Tibial nerve (tissue), 4 donors: ENCODE measurements at regions not wholly inside any gene's neighbourhood (a gene's known extent, or its start where the extent isn't known, plus 50 kb on each side); places are given as distances from the start of the nearest gene placed in this dataset.

Experiments
- DNase-seq, 2 donors: peaks; one replicate each; pipeline ENCODE4 v3.0.0-alpha.2; 2019; ENCODE audit warnings: low spot score in 2 of 2
- H3K27ac ChIP-seq, 4 donors: fragments of 200-600 bp; sonication (generic) in 3 of 4; one replicate each; pipeline ENCODE4 v1.5.1; 2017 to 2019; ENCODE audit warnings: mild to moderate bottlenecking in 1 of 4
- H3K27me3 ChIP-seq, 2 donors: fragments of 200-600 bp; sonication (generic) in 1 of 2; one replicate each; pipeline versions ENCODE4 v1.5.1 to v1.6.0; 2017 to 2019
- H3K36me3 ChIP-seq, 3 donors: fragments of 200-600 bp; sonication (generic); one replicate each; pipeline ENCODE4 v1.5.1; 2018 to 2019
- H3K4me1 ChIP-seq, 4 donors: fragments of 200-600 bp; sonication (generic) in 3 of 4; one replicate each; pipeline ENCODE4 v1.5.1; 2017 to 2019
- H3K4me3 ChIP-seq, 4 donors: fragments of 200-600 bp; sonication (generic) in 3 of 4; one replicate each; pipeline ENCODE4 v1.5.1; 2017 to 2019; ENCODE audit warnings: mild to moderate bottlenecking in 1 of 4, moderate library complexity in 1 of 4
- H3K9me3 ChIP-seq, 4 donors: fragments of 200-600 bp; sonication (generic) in 3 of 4; one replicate each; pipeline ENCODE4 v1.5.1; 2017 to 2019
- EP300 ChIP-seq, 2 donors: sonication (generic); formaldehyde crosslinking; IDR thresholded peaks; one replicate each; pipeline ENCODE4 v1.6.1; 2017; ENCODE audit warnings: antibody characterized with exemption in 2 of 2, mild to moderate bottlenecking in 1 of 2
- POLR2A ChIP-seq, 2 donors: fragments of 450-650 bp; IDR thresholded peaks; one replicate each; pipeline ENCODE4 v1.6.1; 2017; ENCODE audit warnings: antibody characterized with exemption in 2 of 2, mild to moderate bottlenecking in 2 of 2, moderate library complexity in 2 of 2
- WGBS, 2 donors: methylation state at CpG; one replicate each; pipeline ENCODE4 v1.1.5; 2018; 5-methylcytosine and 5-hydroxymethylcytosine counted together
- TF ChIP-seq, protein P1 (sequence below), 5 experiments: fragments of 200-600 bp in 3 of 5; fragments of 450-650 bp in 2 of 5; sonication (generic) in 3 of 5; IDR thresholded peaks; one replicate each; pipeline ENCODE4 v1.5.1; 2016 to 2019; ENCODE audit warnings: antibody characterized with exemption in 5 of 5, mild to moderate bottlenecking in 3 of 5, moderate library complexity in 2 of 5

- no peak overlapping the region for H3K4me3 ChIP-seq
- WGBS, 2 donors, result 95 to 97% methylated on average over 3 of the region's 3 CpGs
- H3K4me1 ChIP-seq, result no peaks in the 10 kb centered on the region
- no peak for DNase-seq
- no peak overlapping the region for H3K27ac ChIP-seq
- no peaks in the 10 kb centered on the region for H3K36me3 ChIP-seq
- H3K27me3 ChIP-seq, result no peaks in the 10 kb centered on the region
- TF ChIP-seq, protein P1, sequence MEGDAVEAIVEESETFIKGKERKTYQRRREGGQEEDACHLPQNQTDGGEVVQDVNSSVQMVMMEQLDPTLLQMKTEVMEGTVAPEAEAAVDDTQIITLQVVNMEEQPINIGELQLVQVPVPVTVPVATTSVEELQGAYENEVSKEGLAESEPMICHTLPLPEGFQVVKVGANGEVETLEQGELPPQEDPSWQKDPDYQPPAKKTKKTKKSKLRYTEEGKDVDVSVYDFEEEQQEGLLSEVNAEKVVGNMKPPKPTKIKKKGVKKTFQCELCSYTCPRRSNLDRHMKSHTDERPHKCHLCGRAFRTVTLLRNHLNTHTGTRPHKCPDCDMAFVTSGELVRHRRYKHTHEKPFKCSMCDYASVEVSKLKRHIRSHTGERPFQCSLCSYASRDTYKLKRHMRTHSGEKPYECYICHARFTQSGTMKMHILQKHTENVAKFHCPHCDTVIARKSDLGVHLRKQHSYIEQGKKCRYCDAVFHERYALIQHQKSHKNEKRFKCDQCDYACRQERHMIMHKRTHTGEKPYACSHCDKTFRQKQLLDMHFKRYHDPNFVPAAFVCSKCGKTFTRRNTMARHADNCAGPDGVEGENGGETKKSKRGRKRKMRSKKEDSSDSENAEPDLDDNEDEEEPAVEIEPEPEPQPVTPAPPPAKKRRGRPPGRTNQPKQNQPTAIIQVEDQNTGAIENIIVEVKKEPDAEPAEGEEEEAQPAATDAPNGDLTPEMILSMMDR (IDR thresholded peaks at IDR 0.05), result no peak
- no peak for TF ChIP-seq POLR2A (IDR thresholded peaks at IDR 0.05)
- TF ChIP-seq EP300 (IDR thresholded peaks at IDR 0.05), result no peak
- no peaks in the 10 kb centered on the region for H3K9me3 ChIP-seq
These were observed 989.7 kb downstream of the CDH11 start for GRCh38 chr16:64132190-64132589.

DNA sequence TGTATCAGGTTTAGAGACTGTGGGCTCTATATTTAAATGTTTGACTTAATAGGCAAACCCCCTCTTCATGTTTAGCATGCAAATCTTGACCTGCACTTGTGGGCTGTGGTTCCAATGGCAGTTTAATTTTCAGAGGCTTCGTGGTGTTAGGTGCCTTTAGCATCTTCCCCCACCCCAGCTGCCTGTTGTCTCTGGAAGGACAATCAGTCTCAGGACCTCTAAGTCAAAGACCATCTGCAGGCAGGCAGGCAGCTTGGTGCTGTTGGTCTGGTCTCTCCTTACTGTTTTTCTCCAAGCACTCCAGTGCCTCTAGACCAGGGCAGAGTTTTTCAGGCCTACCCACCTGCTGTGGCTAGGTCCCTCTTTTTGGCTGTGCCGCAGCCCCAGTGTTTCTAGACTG is 990.4 kb downstream of the CDH11 start:
- no peak for DNase-seq
- H3K27me3 ChIP-seq, result no peaks in the 10 kb centered on the region
- 84 to 95% methylated on average over 2 of the region's 2 CpGs for WGBS, 2 donors
- H3K27ac ChIP-seq, result no peak overlapping the region
- no peak overlapping the region for H3K4me3 ChIP-seq
- no peaks in the 10 kb centered on the region for H3K4me1 ChIP-seq
- no peaks in the 10 kb centered on the region for H3K36me3 ChIP-seq
- TF ChIP-seq, protein P1 (IDR thresholded peaks at IDR 0.05), result no peak
- TF ChIP-seq POLR2A (IDR thresholded peaks at IDR 0.05), result no peak
- no peak for TF ChIP-seq EP300 (IDR thresholded peaks at IDR 0.05)
- no peaks in the 10 kb centered on the region for H3K9me3 ChIP-seq

DNA sequence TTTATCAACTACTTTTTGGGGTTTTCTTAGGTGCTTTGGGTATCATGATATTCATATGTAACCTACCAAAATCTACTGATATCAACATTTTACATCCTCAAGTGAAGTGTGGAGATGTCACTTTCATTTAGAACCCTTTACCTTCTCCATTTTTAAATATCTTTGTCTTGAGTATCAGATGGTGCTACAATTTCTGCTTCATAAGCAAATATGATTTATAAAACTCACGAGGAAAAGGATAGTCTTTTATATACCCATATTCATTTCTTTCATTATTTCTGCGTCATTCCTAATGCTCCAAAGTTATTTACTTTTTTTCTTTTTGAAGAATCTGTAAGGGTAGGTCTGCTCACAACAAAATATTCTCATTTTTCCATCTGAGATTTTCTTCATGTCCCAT is 991.7 kb downstream of the CDH11 start:
- WGBS, 2 donors, result 92 to 93% methylated on average over 2 of the region's 2 CpGs
- Histone ChIP-seq H3K36me3 (no peaks in the 10 kb centered on the region), H3K4me3 (no peak overlapping the region), H3K27me3 (no peaks in the 10 kb centered on the region), H3K4me1 (no peaks in the 10 kb centered on the region), H3K9me3 (no peaks in the 10 kb centered on the region), H3K27ac (no peak overlapping the region)
- TF ChIP-seq EP300 (IDR thresholded peaks at IDR 0.05), result no peak
- no peak for TF ChIP-seq POLR2A (IDR thresholded peaks at IDR 0.05)
- TF ChIP-seq, protein P1 (IDR thresholded peaks at IDR 0.05), result no peak
- DNase-seq, result no peak

GRCh38 chr16:64122177-64122576 is 999.7 kb downstream of the CDH11 start:
- Histone ChIP-seq H3K4me3 (no peak overlapping the region), H3K27ac (no peak overlapping the region), H3K36me3 (no peaks in the 10 kb centered on the region), H3K9me3 (no peaks in the 10 kb centered on the region), H3K4me1 (no peaks in the 10 kb centered on the region), H3K27me3 (no peaks in the 10 kb centered on the region)
- TF ChIP-seq EP300 (IDR thresholded peaks at IDR 0.05), result no peak
- TF ChIP-seq, protein P1 (IDR thresholded peaks at IDR 0.05), result no peak
- TF ChIP-seq POLR2A (IDR thresholded peaks at IDR 0.05), result no peak
- WGBS, 2 donors, result 55 to 61% methylated on average over 2 of the region's 2 CpGs
- no peak for DNase-seq

DNA sequence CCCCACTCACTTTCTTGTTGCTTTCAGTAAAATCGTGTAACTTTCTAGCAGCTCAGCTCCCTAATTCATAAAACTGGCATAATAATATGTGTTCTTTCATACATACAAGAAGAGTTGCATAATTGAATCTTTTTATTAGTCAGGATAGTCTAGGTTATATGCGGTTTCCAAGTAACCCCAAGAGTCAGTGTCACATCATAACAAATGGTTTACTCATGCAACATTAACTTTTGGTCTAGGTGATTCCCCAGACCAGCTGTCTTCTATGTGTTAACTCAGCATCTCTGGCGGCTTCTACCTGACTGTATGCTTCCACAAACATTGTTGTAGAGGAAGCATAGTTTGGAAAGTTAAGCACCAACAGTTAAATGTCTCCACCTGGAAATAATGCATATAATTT is 1000.4 kb downstream of the CDH11 start:
- no peak for TF ChIP-seq EP300 (IDR thresholded peaks at IDR 0.05)
- TF ChIP-seq, protein P1 (IDR thresholded peaks at IDR 0.05), result no peak
- no peak for TF ChIP-seq POLR2A (IDR thresholded peaks at IDR 0.05)
- H3K27me3 ChIP-seq, result no peaks in the 10 kb centered on the region
- no peaks in the 10 kb centered on the region for H3K9me3 ChIP-seq
- DNase-seq, result no peak
- H3K4me3 ChIP-seq, result no peak overlapping the region
- H3K4me1 ChIP-seq, result no peaks in the 10 kb centered on the region
- WGBS, 2 donors, result 71 to 72% methylated on average over 3 of the region's 3 CpGs
- no peak overlapping the region for H3K27ac ChIP-seq
- no peaks in the 10 kb centered on the region for H3K36me3 ChIP-seq
